AG04450 (cell line): ENCODE measurements at regions not wholly inside any gene's neighbourhood (a gene's known extent, or its start where the extent isn't known, plus 50 kb on each side); places are given as distances from the start of the nearest gene placed in this dataset.

Experiments
- CTCF ChIA-PET: fragments of 300-600, 350-600 bp; formaldehyde crosslinking; extraction: SDS; loops from one replicate; lab custom pipeline; 2022; ENCODE audit warnings: antibody characterized with exemption, inconsistent platforms; lab: Charles Lee
- POLR2A ChIA-PET: fragments of 350-600 bp; formaldehyde crosslinking; extraction: SDS; loops from one replicate; lab custom pipeline; 2021; ENCODE audit warnings: antibody characterized with exemption, inconsistent platforms; lab: Yijun Ruan, JAX
- DNase-seq: peaks from one replicate; pipeline ENCODE4 v3.0.0-alpha.2; 2011; ENCODE audit warnings: low read depth, low spot score
- H3K27ac ChIP-seq: one replicate; pipeline ENCODE4 v1.5.1; 2012; ENCODE audit warnings: low read depth, low read length, control low read depth
- H3K27me3 ChIP-seq: one replicate; pipeline ENCODE4 v1.6.0; 2012; ENCODE audit warnings: low read length; ENCODE audit not compliant: control insufficient read depth, insufficient read depth
- H3K4me3 ChIP-seq: 2 replicates; pipeline ENCODE4 v1.5.1; 2011; ENCODE audit warnings: mild to moderate bottlenecking, low read depth, low read length, control low read depth
- H3K9me3 ChIP-seq: 2 replicates; pipeline ENCODE4 v1.5.1; 2012; ENCODE audit warnings: low read length; ENCODE audit not compliant: control insufficient read depth, insufficient read depth
- CTCF ChIP-seq: IDR thresholded peaks from 2 replicates; pipeline ENCODE4 v1.5.1; 2011; ENCODE audit warnings: low read depth, low read length, control low read depth, inconsistent platforms

- Histone ChIP-seq H3K4me3 (no peak overlapping the region), H3K27me3 (no peaks in the 10 kb centered on the region), H3K27ac (no peak overlapping the region), H3K9me3 (no peaks in the 10 kb centered on the region)
- ChIA-PET CTCF (no interaction called here), POLR2A (no interaction called here)
- TF ChIP-seq CTCF, result no peak
- no peak for DNase-seq
These were observed 134.2 kb downstream of the PWWP3B start for GRCh38 chrX:106302304-106302703.

- TF ChIP-seq CTCF, result no peak
- Histone ChIP-seq H3K4me3 (no peak overlapping the region), H3K9me3 (no peaks in the 10 kb centered on the region), H3K27me3 (no peaks in the 10 kb centered on the region), H3K27ac (no peak overlapping the region)
- CTCF ChIA-PET, result no interaction called here
- no peak for DNase-seq
- POLR2A ChIA-PET, result no interaction called here
These were observed 138.4 kb downstream of the PWWP3B start for GRCh38 chrX:106306391-106306947.

- H3K27ac ChIP-seq, result no peak overlapping the region
- peaks cover 11% of the 10 kb centered on the region for H3K9me3 ChIP-seq
- CTCF ChIA-PET, result no interaction called here
- POLR2A ChIA-PET, result no interaction called here
- no peak for DNase-seq
- no peaks in the 10 kb centered on the region for H3K27me3 ChIP-seq
- no peak for TF ChIP-seq CTCF
- no peak overlapping the region for H3K4me3 ChIP-seq
These were observed 155.3 kb downstream of the PWWP3B start for GRCh38 chrX:106323357-106323756.

- H3K4me3 ChIP-seq, result no peak overlapping the region
- no peak for TF ChIP-seq CTCF
- CTCF ChIA-PET, result no interaction called here
- H3K27me3 ChIP-seq, result no peaks in the 10 kb centered on the region
- no peaks in the 10 kb centered on the region for H3K9me3 ChIP-seq
- H3K27ac ChIP-seq, result no peak overlapping the region
- POLR2A ChIA-PET, result no interaction called here
- no peak for DNase-seq
These were observed 163.5 kb downstream of the PWWP3B start for GRCh38 chrX:106331606-106332005.

GRCh38 chrX:106341823-106342222 is 173.7 kb downstream of the PWWP3B start:
- H3K4me3 ChIP-seq, result no peak overlapping the region
- no peaks in the 10 kb centered on the region for H3K27me3 ChIP-seq
- DNase-seq, result no peak
- ChIA-PET CTCF (no interaction called here), POLR2A (no interaction called here)
- H3K9me3 ChIP-seq, result no peaks in the 10 kb centered on the region
- no peak overlapping the region for H3K27ac ChIP-seq
- no peak for TF ChIP-seq CTCF
